ENCODE measurements at regions not wholly inside any gene's neighbourhood (a gene's known extent, or its start where the extent isn't known, plus 50 kb on each side); places are given as distances from the start of the nearest gene placed in this dataset.
"Not testable (repeated sequence)": the region's sequence is repeated elsewhere in the genome, so short reads cannot be mapped to it uniquely, and the experiment has no call there.

DNA sequence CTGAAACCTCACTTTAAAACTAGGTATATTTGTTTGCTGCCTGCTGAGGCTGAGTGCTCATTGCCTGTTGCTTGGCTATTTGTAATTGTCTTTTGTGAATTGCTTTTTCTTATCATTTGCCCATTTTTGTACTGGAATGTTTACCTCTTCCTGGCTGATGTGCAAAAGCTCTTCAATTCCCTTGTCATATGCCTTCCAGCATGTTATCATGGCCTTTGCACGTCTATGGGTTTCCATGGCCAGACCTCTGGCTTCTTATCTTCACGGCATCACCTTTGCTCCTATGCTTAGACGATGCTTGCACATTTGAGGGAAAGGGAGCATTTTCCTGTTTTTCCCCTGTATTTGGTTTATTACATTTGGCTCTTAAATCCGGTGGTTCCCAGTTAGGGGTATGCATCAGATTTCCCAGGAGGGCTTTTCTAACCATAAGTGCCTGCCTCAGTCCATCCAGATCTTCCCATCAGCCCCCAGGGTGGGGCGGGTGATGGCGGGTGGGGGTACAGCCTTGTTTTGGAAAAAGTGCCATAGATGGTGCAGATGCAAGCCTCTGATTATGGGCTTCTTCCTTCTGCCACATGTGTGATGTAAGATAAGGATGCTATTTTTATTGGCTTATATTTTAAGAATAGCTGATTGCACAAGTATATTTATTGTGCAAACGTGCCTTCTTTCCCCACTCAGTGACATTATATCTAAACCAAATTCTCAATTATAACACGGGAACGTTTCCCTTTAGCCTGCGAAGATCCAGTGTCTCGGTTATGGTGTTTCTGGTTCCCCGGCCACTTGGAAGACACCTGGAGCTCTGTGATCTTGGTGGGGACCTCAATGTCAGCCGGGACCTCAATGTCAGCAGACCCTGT, 70.6 kb upstream of the SEPTIN5 start:
- no peak for DNase-seq

DNA sequence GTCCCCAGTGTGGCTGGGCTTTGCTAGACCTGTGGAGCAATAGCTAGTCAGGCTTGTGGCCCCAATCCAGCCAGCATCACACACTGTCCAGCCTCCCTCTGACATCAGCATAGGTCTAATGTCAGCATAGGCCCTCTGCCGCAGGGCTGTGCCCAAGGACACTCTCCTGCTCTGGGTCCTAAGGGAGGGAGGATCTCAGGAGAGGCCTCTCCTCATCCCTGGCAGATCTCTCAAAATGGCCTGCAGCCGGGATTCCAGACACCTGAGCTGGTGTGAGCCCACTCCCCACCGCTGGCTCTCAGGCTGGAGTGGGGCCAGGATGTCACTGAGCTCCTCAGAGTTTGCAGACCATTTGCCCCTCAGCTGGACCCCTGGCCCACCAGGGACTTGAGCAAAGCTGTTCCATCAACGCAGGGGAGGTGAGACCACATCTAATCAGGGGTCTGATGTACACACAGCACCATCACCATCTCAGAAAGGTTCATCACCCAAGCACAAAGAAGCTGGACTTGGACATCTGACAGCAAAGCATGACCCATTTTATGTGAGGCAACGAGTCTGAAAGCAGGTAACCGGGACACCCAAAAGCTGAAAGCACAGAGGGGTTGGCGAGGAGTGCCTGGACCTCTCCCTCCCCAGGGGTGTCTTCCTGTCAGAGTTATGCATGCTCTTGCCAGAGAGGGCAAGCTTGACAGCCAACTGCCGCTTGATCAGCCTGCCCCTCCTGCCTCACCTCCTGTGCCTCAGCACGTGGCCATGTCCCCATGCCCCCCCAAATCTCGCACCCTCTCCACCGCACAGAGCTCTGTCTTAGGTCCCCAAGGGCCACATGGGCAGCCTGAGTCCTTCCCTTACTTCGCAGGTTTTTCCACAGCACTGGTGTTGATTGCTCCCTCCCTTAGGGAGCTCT, 69.7 kb upstream of the SEPTIN5 start:
- no peak for DNase-seq

DNA sequence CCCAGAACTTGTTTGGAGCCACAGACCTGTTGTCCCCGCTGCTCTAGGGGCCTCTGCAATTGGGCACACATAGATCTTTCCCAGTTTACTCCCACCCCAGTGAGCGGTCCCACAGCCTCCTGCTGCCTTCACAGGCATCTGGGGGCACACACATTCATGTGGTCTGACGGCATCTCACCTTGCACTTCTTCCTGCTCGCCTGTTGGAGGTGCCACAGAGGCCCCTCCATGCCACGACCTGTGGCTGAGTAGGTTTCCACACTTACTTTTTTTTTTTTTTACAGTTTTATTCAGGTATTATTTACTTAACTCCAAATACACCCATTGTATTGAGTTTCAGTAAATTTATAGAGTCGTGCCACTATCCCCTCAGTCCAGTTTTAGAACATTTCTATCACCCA, 68.9 kb upstream of the SEPTIN5 start:
- no peak for DNase-seq

- no peak for DNase-seq
These were observed 68.4 kb upstream of the SEPTIN5 start for GRCh38 chr22:19645905-19646304.

DNA sequence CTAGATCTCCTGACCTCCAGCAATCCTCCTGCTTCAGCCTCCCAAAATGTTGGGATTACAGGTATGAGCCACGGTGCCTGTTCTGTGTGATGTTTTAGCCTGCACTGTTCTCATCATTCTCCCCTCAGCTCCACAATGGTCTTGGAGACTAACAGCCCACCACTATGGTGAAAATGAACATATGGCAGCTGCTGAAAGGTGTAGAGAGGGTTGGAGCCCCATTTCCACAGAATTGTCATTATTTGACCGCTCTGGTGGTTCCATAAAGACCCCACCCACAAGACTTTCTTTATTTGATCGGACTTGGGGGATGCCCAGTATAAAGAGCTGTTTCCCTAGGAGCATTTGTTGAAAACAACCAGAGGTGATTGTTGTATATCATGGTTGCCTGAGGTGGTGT, 67.9 kb upstream of the SEPTIN5 start:
- no peak for DNase-seq

DNA sequence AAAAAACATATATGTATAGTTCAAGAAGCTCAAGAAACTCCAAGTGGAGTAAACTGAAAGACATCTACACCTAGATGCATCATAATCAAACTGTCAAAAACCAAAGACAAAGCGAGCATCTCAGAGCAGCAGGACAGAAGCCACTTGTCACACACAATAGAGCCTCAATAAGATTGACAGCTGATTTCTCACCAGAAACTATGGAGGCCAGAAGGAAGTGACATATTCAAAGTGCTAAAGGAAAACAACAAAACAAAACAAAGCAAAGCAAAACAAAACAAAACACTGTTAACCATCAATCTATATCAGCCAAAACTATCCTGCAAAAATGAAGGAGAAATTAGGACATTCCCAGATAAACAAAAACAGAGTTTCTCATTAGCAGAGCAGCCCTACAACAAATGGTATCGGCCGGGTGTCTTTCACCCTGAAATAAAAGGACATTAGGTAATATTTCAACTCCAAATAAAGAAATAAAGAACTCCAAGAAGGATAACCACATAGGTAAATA, 65.8 kb upstream of the SEPTIN5 start:
- DNase-seq: no peak

DNA sequence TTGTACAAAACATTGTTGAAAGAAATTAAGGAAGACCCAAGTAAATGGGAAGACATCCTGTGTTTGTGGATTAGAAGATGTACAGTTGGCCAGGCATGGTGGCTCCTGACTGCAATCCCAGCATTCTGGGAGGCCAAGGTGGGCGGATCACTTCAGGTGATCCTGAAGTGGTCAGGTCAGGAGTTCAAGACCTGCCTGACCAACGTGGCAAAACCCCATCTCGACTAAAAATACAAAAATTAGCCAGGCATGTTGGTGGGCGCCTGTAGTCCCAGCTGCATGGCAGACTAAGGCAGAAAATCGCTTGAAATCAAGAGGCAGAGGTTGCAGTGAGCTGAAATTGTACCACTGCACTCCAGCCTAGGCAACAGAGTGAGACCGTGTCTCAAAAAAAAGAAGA, 62.0 kb upstream of the SEPTIN5 start:
- DNase-seq: no peak

DNA sequence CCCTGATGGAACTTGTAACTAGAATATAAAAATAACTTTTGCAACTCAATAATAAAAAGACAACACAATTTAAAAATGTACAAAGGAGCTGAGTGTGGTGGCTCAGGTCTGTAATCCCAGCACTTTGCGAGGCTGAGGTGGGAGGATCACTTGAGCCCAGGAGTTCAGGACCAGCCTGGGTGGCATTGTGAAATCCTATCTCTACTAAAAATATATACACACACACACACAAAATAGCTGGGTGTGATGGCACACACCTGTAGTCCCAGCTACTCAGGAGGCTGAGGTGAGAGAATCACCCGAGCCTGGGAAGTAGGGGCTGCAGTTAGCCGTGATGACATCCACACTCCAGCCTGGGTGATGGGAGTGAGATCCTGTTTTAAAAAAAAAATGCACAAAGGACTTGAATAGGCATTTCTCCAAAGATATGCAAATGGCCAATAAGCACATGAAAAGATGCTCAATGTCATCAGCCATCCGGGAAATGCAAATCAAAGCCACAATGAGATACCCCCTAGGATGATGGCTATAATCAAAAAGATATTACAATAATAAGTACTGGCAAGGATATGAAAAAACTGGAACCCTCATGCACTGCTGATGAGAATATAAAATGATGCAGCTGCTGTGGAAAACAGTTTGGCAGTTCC, 59.8 kb upstream of the SEPTIN5 start:
- no peak for DNase-seq

DNA sequence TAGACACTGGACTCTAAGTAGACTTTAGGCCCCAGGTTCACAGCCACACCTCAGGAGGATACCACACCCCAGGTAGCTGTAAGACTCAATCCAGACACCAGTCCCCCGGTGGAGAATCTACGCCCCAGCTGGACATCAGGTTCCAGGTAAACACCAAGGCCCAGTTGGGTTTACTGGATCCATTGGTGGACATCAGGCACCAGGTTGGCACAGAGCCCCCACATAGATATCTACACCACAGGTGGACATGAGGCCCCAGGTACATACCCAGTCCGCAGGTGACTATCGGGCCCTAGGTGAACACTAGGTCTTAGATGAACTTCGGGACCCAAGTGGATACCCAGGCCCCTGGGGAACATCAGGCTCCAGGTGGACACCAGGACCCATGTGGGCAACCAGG, 58.9 kb upstream of the SEPTIN5 start:
- DNase-seq: no peak

- no peak for DNase-seq
These were observed 57.6 kb upstream of the SEPTIN5 start for GRCh38 chr22:19656541-19657251.

GRCh38 chr22:19657252-19658056, 56.8 kb upstream of the SEPTIN5 start:
- no peak for DNase-seq

DNA sequence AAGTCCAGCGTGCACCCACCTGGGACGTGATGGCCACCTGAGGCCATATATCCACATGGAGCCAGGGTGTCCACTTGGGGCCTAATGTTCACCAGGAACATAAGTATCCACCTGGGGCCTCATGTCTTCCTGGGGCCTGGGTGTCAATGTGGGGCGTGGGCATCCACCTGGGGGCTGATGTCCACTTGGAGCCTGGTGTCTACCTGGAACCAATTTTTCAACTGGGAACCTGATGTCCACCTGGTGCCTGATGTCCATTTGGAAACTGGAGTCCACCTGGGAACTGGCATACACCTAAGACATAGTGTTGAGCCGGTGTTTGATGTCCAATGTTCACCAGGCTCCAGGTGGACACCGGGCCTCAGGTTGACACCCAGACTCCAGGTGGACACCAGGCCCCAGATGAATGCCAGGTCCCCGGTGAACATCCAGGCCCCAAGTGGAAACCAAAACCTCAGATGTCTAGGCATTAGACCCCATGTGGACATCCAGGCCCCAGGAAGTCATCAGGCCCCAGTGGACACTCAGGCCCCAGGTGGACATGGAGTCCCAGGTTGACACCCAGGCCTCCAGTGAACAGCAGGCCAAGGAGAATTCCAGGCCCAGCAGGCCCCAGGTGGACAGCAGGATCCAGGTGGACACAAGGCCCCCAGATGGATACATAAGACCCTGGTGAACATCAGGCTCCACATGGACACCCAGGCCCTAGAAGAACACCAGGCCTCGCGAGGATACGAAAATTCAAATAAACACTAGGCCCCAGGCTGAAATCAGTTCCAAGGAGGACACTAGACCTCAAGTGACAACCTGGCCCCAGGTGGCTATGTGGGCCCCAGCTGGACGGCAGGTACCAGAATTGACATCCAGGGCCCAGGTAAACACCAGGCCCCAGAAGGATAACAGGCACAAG, 56.0 kb upstream of the SEPTIN5 start:
- DNase-seq: no peak

DNA sequence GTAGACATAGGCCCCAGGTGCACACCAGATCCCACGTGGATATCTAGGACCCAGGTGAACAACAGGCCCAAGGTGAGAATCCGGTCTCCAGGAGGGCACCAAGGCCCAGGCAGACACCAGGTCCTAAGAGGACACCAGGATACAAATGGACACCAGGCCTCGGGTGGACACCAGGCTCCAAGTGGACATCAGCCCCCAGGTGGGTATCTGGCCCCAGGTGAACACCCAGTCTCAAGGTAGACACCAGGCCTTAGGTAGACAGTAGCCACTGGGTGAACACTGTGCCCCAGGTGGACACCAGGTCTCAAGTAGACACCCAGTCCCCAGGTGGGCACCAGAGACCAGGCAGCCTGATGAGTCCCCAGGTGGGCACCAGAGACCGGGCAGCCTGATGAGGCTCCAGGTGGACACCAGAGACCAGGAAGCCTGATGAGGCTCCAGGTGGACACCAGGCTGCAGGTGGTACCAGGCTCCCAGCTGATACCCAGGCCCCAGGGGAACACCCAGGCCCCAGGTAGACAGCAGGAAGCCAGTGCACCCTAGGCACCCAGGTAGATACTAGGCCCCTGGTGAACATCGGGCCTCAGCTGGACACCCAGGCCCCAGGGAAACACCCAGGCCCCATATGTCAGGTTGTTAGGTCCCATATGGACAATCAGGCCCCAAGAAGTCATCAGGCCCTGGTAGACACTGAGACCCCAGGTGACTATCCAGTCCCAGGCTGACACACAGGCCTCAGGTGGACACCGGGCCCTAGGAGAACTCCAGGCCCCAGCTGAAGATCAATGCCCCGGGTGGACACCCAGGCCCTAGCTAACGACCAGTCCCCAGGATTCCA, 55.1 kb upstream of the SEPTIN5 start:
- no peak for DNase-seq

GRCh38 chr22:19659805-19660345, 54.4 kb upstream of the SEPTIN5 start:
- DNase-seq: no peak

- DNase-seq: not testable (repeated sequence)
These were observed 53.7 kb upstream of the SEPTIN5 start for GRCh38 chr22:19660583-19660982.

DNA sequence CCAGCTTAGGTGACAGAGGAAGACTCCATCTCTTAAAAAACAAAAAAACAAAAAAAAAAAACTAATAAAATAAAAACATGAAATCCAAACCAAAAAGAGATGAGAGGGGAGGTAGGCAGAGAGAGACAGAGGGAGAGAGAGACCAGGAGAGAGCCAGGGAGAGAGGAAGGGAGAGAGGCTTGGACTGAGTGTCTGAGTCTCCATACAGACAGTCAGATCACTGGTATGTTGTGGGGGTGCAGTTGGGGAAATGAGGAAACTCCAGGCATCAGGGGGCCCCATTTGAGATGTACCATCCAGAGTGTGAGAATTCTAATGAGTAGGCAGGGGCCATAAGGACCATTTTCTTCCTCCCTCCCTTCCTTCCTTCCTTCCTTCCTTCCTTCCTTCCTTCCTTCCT, 53.1 kb upstream of the SEPTIN5 start:
- DNase-seq: no peak

DNA sequence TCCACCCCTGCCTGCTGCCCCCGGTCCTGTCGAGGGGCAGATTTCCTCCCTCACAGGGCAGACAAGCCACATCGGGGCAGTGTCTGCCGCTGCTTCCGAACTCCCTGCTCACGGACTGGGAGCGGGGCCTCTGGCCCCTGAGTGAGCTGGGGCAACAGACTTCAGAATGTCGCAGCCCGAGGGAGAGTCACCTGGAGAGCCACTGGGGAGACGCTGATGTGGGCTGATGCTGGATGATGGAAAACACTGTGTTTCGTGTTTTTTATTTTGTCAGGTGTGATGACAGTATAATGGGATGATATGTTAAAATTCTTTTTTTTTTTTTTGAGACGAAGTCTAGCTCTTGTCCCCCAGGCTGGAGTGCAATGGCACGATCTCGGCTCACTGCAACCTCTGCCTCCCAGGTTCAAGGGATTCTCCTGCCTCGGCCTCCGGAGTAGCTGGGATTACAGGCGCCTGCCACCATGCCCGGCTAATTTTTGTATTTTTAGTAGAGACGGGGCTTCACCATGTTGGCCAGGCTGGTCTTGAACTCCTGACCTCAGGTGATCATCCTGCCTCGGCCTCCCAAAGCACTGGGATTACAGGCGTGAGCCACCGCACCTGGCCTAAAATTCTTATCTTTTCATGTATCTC, 52.1 kb upstream of the SEPTIN5 start:
- DNase-seq: not testable (repeated sequence)

DNA sequence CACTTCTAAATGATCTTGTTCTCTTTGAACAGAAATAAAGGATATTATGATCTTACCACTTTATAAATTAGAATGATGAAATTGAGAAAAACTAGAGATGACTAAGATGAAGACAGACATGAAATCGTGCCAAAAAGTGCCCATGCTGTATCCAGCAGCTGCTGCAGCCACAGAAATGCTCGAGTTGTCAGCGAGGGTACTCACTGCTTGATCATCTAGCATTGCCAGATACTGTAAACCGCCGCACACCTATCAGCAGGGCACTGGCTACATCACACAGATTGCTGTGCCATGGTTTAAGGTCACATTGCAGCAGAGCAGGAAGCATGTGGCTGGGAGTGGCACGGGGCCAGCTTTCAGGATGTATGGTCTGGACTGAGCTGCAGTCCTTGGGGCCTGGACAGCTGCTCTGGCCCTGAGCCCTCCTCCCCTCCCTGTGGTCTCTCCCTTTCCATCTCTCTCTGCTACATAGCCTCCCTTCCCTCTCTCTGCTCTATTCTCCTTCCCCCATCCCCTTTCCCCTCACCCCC, 51.0 kb upstream of the SEPTIN5 start:
- DNase-seq: no peak
